Naive thymus-derived CD4-positive, alpha-beta T cell (primary cell): ENCODE measurements at regions not wholly inside any gene's neighbourhood (a gene's known extent, or its start where the extent isn't known, plus 50 kb on each side); places are given as distances from the start of the nearest gene placed in this dataset.

Experiments
- ATAC-seq: fragments of 150-1000 bp; cut with Tn5 transposase; 2 replicates; pipeline ENCODE4 v1.10.0; 2021; ENCODE audit warnings: mild to moderate bottlenecking, moderate library complexity
- CTCF ChIA-PET: fragments of 350-600 bp; sonication (Branson Sonifier 250); formaldehyde crosslinking; loops from one replicate; lab custom pipeline; 2021; ENCODE audit warnings: antibody characterized with exemption; lab: Charles Lee
- POLR2A ChIA-PET: fragments of 350-600 bp; sonication (Branson Sonifier 250); formaldehyde crosslinking; loops from one replicate; lab custom pipeline; 2021; ENCODE audit warnings: antibody characterized with exemption, inconsistent platforms; lab: Charles Lee
- DNase-seq, 9 donors: peaks; one replicate each; pipeline versions ENCODE4 v3.0.0 to v3.0.0-alpha.2; 2020 to 2022; ENCODE audit warnings: mixed read lengths in 1 of 9
- H3K27ac ChIP-seq: one replicate; pipeline ENCODE4 v1.7.0; 2013; ENCODE audit warnings: mild to moderate bottlenecking, low read depth, low read length, moderate library complexity
- H3K27me3 ChIP-seq, 2 donors: one replicate each; pipeline ENCODE4 v1.7.0; 2013; ENCODE audit warnings: low read length in 2 of 2, mild to moderate bottlenecking in 2 of 2, moderate library complexity in 2 of 2; ENCODE audit not compliant: control insufficient read depth in 2 of 2, insufficient read depth in 2 of 2
- H3K36me3 ChIP-seq, 3 experiments: 1 replicate in 2 of 3; 2 replicates in 1 of 3; pipeline ENCODE4 v1.7.0; 2013; ENCODE audit warnings: low read length in 3 of 3, mild to moderate bottlenecking in 3 of 3, moderate library complexity in 1 of 3; ENCODE audit not compliant: insufficient read depth in 3 of 3, control insufficient read depth in 2 of 3
- H3K4me1 ChIP-seq, 2 donors: one replicate each; pipeline ENCODE4 v1.7.0; 2013; ENCODE audit warnings: low read length in 2 of 2, mild to moderate bottlenecking in 2 of 2, moderate library complexity in 1 of 2; ENCODE audit not compliant: control insufficient read depth in 2 of 2, insufficient read depth in 2 of 2
- H3K4me3 ChIP-seq: 2 replicates; pipeline ENCODE4 v1.7.0; 2013; ENCODE audit warnings: mild to moderate bottlenecking, low read length
- H3K9me3 ChIP-seq, 3 experiments: 1 replicate in 2 of 3; 2 replicates in 1 of 3; pipeline ENCODE4 v1.7.0; 2013; ENCODE audit warnings: low read length in 3 of 3; ENCODE audit not compliant: control insufficient read depth in 2 of 3
- H3K27ac Mint-ChIP-seq, 9 donors: one replicate each; pipeline ENCODE4 v1.8.0; 2020 to 2022; ENCODE audit warnings: mixed read lengths in 9 of 9, mild to moderate bottlenecking in 8 of 9, moderate library complexity in 5 of 9, inconsistent platforms in 2 of 9
- H3K27me3 Mint-ChIP-seq, 5 donors: one replicate each; pipeline ENCODE4 v1.8.0; 2021 to 2022; ENCODE audit warnings: mixed read lengths in 5 of 5, mild to moderate bottlenecking in 1 of 5
- H3K36me3 Mint-ChIP-seq, 5 donors: one replicate each; pipeline ENCODE4 v1.8.0; 2020 to 2022; ENCODE audit warnings: mixed read lengths in 5 of 5, mild to moderate bottlenecking in 3 of 5, inconsistent platforms in 1 of 5
- H3K4me1 Mint-ChIP-seq, 7 donors: one replicate each; pipeline ENCODE4 v1.8.0; 2020 to 2022; ENCODE audit warnings: mixed read lengths in 7 of 7, mild to moderate bottlenecking in 3 of 7, inconsistent platforms in 1 of 7
- H3K4me3 Mint-ChIP-seq, 10 donors: one replicate each; pipeline ENCODE4 v1.8.0; 2020 to 2022; ENCODE audit warnings: mild to moderate bottlenecking in 10 of 10, mixed read lengths in 10 of 10, moderate library complexity in 6 of 10, inconsistent platforms in 2 of 10
- H3K9me3 Mint-ChIP-seq, 11 donors: one replicate each; pipeline ENCODE4 v1.8.0; 2020 to 2022; ENCODE audit warnings: mixed read lengths in 11 of 11, mild to moderate bottlenecking in 4 of 11, inconsistent platforms in 1 of 11, moderate library complexity in 1 of 11
- intact Hi-C, 2 donors: fragments of 100-400 bp; cut with micrococcal nuclease; formaldehyde crosslinking; loops; one replicate each; pipeline ENCODE4 v1.15.1; 2023

- no peaks in the 10 kb centered on the region for H3K4me1 Mint-ChIP-seq
- H3K4me3 Mint-ChIP-seq = no peak overlapping the region
- Histone ChIP-seq H3K27ac (no peak overlapping the region), H3K9me3 (no peaks in the 10 kb centered on the region), H3K27me3 (no peaks in the 10 kb centered on the region), H3K4me1 (no peaks in the 10 kb centered on the region), H3K36me3 (no peaks in the 10 kb centered on the region), H3K4me3 (no peak overlapping the region)
- no peaks in the 10 kb centered on the region for H3K36me3 Mint-ChIP-seq
- CTCF ChIA-PET = no interaction called here
- no peaks in the 10 kb centered on the region for H3K27me3 Mint-ChIP-seq
- intact Hi-C loops = no loop called here
- no peak for ATAC-seq
- H3K27ac Mint-ChIP-seq = no peak overlapping the region
- DNase-seq = no peak
- POLR2A ChIA-PET = interaction anchor here (0.8 kb wide), 1 partner anchor 41 kb away, joined by 3 read pairs; no protein-coding TSS in a partner anchor
- H3K9me3 Mint-ChIP-seq = peaks cover 2 to 48% (median 8%) of the 10 kb centered on the region in 11 donors
Measured at GRCh38 chr1:218748071-218748470, 402.9 kb downstream of the TGFB2 start.

GRCh38 chr1:218750216-218750970 lies 405.3 kb downstream of the TGFB2 start:
- Mint-ChIP-seq H3K36me3 (no peaks in the 10 kb centered on the region), H3K9me3 (peaks cover 0 to 35% (median 8%) of the 10 kb centered on the region in 11 donors), H3K4me3 (no peak overlapping the region), H3K27ac (no peak overlapping the region), H3K27me3 (no peaks in the 10 kb centered on the region), H3K4me1 (no peaks in the 10 kb centered on the region)
- Histone ChIP-seq H3K4me1 (no peaks in the 10 kb centered on the region), H3K27me3 (no peaks in the 10 kb centered on the region), H3K9me3 (no peaks in the 10 kb centered on the region), H3K27ac (no peak overlapping the region), H3K4me3 (no peak overlapping the region), H3K36me3 (no peaks in the 10 kb centered on the region)
- CTCF ChIA-PET = interaction anchor here (0.6 kb wide), 1 partner anchor 108 kb away, joined by 3 read pairs; no protein-coding TSS in a partner anchor
- DNase-seq (no peak), ATAC-seq (no peak)
- intact Hi-C loops = no loop called here
- POLR2A ChIA-PET = no interaction called here

GRCh38 chr1:218751208-218751948 lies 406.2 kb downstream of the TGFB2 start:
- CTCF ChIA-PET = interaction anchor here (0.6 kb wide), 1 partner anchor 109 kb away, joined by 3 read pairs; no protein-coding TSS in a partner anchor
- H3K27ac Mint-ChIP-seq = no peak overlapping the region

DNA sequence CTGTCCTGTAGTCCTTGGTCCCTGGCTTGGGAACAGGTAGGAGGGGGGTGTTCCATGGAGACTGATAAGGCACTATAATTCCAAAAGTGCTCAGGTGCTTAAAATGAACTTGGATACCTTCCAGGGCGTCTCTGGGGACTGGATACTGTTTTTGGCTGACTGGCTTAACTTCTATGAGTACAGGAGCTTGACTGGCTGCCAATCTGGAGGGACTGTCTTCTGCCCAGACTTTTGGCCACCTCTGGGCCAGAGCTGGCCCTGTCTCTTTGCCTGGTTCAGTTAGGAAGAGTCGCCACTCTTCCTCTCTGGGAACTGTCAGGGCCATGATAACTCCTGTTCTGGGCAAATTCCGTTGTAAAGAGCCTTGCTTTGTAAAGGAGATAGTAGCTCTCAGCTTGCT lies 407.0 kb downstream of the TGFB2 start:
- POLR2A ChIA-PET = no interaction called here
- Mint-ChIP-seq H3K27ac (no peak overlapping the region), H3K9me3 (peaks cover 0 to 25% (median 4%) of the 10 kb centered on the region in 11 donors), H3K36me3 (no peaks in the 10 kb centered on the region), H3K27me3 (peaks cover 0 to 7% (median 0%) of the 10 kb centered on the region in 5 donors), H3K4me3 (no peak overlapping the region), H3K4me1 (no peaks in the 10 kb centered on the region)
- Histone ChIP-seq H3K36me3 (no peaks in the 10 kb centered on the region), H3K27ac (no peak overlapping the region), H3K9me3 (no peaks in the 10 kb centered on the region), H3K27me3 (no peaks in the 10 kb centered on the region), H3K4me1 (no peaks in the 10 kb centered on the region), H3K4me3 (no peak overlapping the region)
- CTCF ChIA-PET = no interaction called here
- intact Hi-C loops = no loop called here
- ATAC-seq = no peak
- DNase-seq = no peak

More at GRCh38 chr1:218751208-218751948, 406.2 kb downstream of the TGFB2 start:
- Mint-ChIP-seq H3K36me3 (no peaks in the 10 kb centered on the region), H3K4me3 (no peak overlapping the region), H3K27me3 (peaks cover 0 to 6% (median 0%) of the 10 kb centered on the region in 5 donors), H3K4me1 (no peaks in the 10 kb centered on the region), H3K9me3 (peaks cover 0 to 28% (median 8%) of the 10 kb centered on the region in 11 donors)
- H3K27me3 ChIP-seq = no peaks in the 10 kb centered on the region
- H3K36me3 ChIP-seq = no peaks in the 10 kb centered on the region
- intact Hi-C loops = no loop called here
- H3K4me3 ChIP-seq = no peak overlapping the region
- DNase-seq = no peak
- H3K9me3 ChIP-seq = no peaks in the 10 kb centered on the region
- no peak for ATAC-seq
- no peak overlapping the region for H3K27ac ChIP-seq
- no peaks in the 10 kb centered on the region for H3K4me1 ChIP-seq
- POLR2A ChIA-PET = no interaction called here

DNA sequence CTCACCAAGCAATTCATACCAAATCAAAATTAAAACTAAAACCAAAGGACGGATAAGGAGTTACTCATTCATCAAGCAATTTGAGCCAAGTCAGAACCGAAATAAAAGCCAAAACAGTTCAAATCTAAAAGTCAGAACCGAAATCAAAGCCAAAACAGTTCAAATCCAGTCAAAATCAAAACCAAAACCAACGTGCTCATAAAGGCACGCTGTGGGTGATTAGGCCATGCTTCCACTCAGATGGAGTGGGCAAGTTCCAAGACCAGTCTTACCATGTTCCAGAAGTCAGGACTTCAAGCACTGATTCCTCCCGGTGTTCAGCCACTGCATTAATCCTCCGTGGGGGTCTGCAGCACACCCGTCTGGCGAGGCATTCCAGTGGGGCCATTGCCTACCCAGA lies 409.3 kb downstream of the TGFB2 start:
- Mint-ChIP-seq H3K27me3 (peaks cover 0 to 7% (median 0%) of the 10 kb centered on the region in 5 donors), H3K4me3 (no peak overlapping the region), H3K36me3 (no peaks in the 10 kb centered on the region), H3K9me3 (peaks cover 0 to 12% (median 2%) of the 10 kb centered on the region in 11 donors), H3K27ac (no peak overlapping the region), H3K4me1 (no peaks in the 10 kb centered on the region)
- Histone ChIP-seq H3K4me1 (no peaks in the 10 kb centered on the region), H3K9me3 (no peaks in the 10 kb centered on the region), H3K4me3 (no peak overlapping the region), H3K36me3 (no peaks in the 10 kb centered on the region), H3K27ac (no peak overlapping the region), H3K27me3 (no peaks in the 10 kb centered on the region)
- ATAC-seq = no peak
- intact Hi-C loops = no loop called here
- no peak for DNase-seq
- POLR2A ChIA-PET = no interaction called here
- CTCF ChIA-PET = no interaction called here

- Mint-ChIP-seq H3K27me3 (peaks cover 0 to 7% (median 0%) of the 10 kb centered on the region in 5 donors), H3K4me3 (no peak overlapping the region), H3K27ac (no peak overlapping the region), H3K4me1 (no peaks in the 10 kb centered on the region), H3K9me3 (peaks cover 0 to 7% (median under 1%) of the 10 kb centered on the region in 11 donors), H3K36me3 (no peaks in the 10 kb centered on the region)
- Histone ChIP-seq H3K27me3 (no peaks in the 10 kb centered on the region), H3K9me3 (no peaks in the 10 kb centered on the region), H3K4me3 (no peak overlapping the region), H3K4me1 (no peaks in the 10 kb centered on the region), H3K27ac (no peak overlapping the region), H3K36me3 (no peaks in the 10 kb centered on the region)
- intact Hi-C loops = no loop called here
- CTCF ChIA-PET = interaction anchor here (0.7 kb wide), 1 partner anchor 816 kb away, joined by 3 read pairs; no protein-coding TSS in a partner anchor
- ATAC-seq (no peak), DNase-seq (no peak)
- POLR2A ChIA-PET = no interaction called here
Measured at GRCh38 chr1:218755128-218755527, 410.0 kb downstream of the TGFB2 start.
